ENCODE measurements at regions not wholly inside any gene's neighbourhood (a gene's known extent, or its start where the extent isn't known, plus 50 kb on each side); places are given as distances from the start of the nearest gene placed in this dataset.
"Not testable (repeated sequence)": the region's sequence is repeated elsewhere in the genome, so short reads cannot be mapped to it uniquely, and the experiment has no call there.

- DNase-seq: no peak
Measured at GRCh38 chr13:90447034-90447733, 900.3 kb upstream of the MIR17HG start.

- DNase-seq: no peak
Measured at GRCh38 chr13:90447734-90448101, 899.8 kb upstream of the MIR17HG start.

GRCh38 chr13:90448466-90449037, 898.9 kb upstream of the MIR17HG start:
- no peak for DNase-seq

GRCh38 chr13:90453342-90453741, 894.1 kb upstream of the MIR17HG start:
- no peak for DNase-seq

- no peak for DNase-seq
Measured at GRCh38 chr13:90454002-90454636, 893.4 kb upstream of the MIR17HG start.

- no peak for DNase-seq
Measured at GRCh38 chr13:90455067-90455466, 892.4 kb upstream of the MIR17HG start.

GRCh38 chr13:90455823-90456222, 891.7 kb upstream of the MIR17HG start:
- DNase-seq: no peak

GRCh38 chr13:90461398-90461797, 886.1 kb upstream of the MIR17HG start:
- no peak for DNase-seq

- no peak for DNase-seq
Measured at GRCh38 chr13:90477216-90477615, 870.3 kb upstream of the MIR17HG start.

GRCh38 chr13:90483906-90484305, 863.6 kb upstream of the MIR17HG start:
- no peak for DNase-seq

- no peak for DNase-seq
Measured at GRCh38 chr13:90485436-90485835, 862.1 kb upstream of the MIR17HG start.

GRCh38 chr13:90492872-90493271, 854.6 kb upstream of the MIR17HG start:
- DNase-seq: no peak

GRCh38 chr13:90493667-90494066, 853.8 kb upstream of the MIR17HG start:
- DNase-seq: no peak

GRCh38 chr13:90494849-90495248, 852.6 kb upstream of the MIR17HG start:
- DNase-seq: not testable (repeated sequence)

GRCh38 chr13:90498096-90498495, 849.4 kb upstream of the MIR17HG start:
- no peak for DNase-seq

- no peak for DNase-seq
Measured at GRCh38 chr13:90498816-90499215, 848.7 kb upstream of the MIR17HG start.

GRCh38 chr13:90500569-90500968, 846.9 kb upstream of the MIR17HG start:
- DNase-seq: no peak

- DNase-seq: no peak
Measured at GRCh38 chr13:90502153-90502552, 845.3 kb upstream of the MIR17HG start.

GRCh38 chr13:90502762-90503161, 844.7 kb upstream of the MIR17HG start:
- DNase-seq: no peak

- no peak for DNase-seq
Measured at GRCh38 chr13:90510319-90510718, 837.2 kb upstream of the MIR17HG start.

GRCh38 chr13:90511903-90512302, 835.6 kb upstream of the MIR17HG start:
- DNase-seq: no peak

GRCh38 chr13:90514712-90515111, 832.8 kb upstream of the MIR17HG start:
- not testable (repeated sequence) for DNase-seq

GRCh38 chr13:90518417-90518816, 829.1 kb upstream of the MIR17HG start:
- no peak for DNase-seq

- DNase-seq: no peak
Measured at GRCh38 chr13:90519157-90519556, 828.3 kb upstream of the MIR17HG start.

GRCh38 chr13:90526711-90527110, 820.8 kb upstream of the MIR17HG start:
- DNase-seq: no peak
